Tibial nerve (tissue), 4 donors: ENCODE measurements at regions not wholly inside any gene's neighbourhood (a gene's known extent, or its start where the extent isn't known, plus 50 kb on each side); places are given as distances from the start of the nearest gene placed in this dataset.
A peak's percentile ranks its signal among the peaks of the same experiment; 100 is the strongest.

Experiments used
- DNase-seq, 2 donors: peaks; one replicate each; pipeline ENCODE4 v3.0.0-alpha.2; 2019; ENCODE audit warnings: low spot score in 2 of 2
- H3K27ac ChIP-seq, 4 donors: fragments of 200-600 bp; sonication (generic) in 3 of 4; one replicate each; pipeline ENCODE4 v1.5.1; 2017 to 2019; ENCODE audit warnings: mild to moderate bottlenecking in 1 of 4
- H3K27me3 ChIP-seq, 2 donors: fragments of 200-600 bp; sonication (generic) in 1 of 2; one replicate each; pipeline versions ENCODE4 v1.5.1 to v1.6.0; 2017 to 2019
- H3K36me3 ChIP-seq, 3 donors: fragments of 200-600 bp; sonication (generic); one replicate each; pipeline ENCODE4 v1.5.1; 2018 to 2019
- H3K4me1 ChIP-seq, 4 donors: fragments of 200-600 bp; sonication (generic) in 3 of 4; one replicate each; pipeline ENCODE4 v1.5.1; 2017 to 2019
- H3K4me3 ChIP-seq, 4 donors: fragments of 200-600 bp; sonication (generic) in 3 of 4; one replicate each; pipeline ENCODE4 v1.5.1; 2017 to 2019; ENCODE audit warnings: mild to moderate bottlenecking in 1 of 4, moderate library complexity in 1 of 4
- H3K9me3 ChIP-seq, 4 donors: fragments of 200-600 bp; sonication (generic) in 3 of 4; one replicate each; pipeline ENCODE4 v1.5.1; 2017 to 2019
- EP300 ChIP-seq, 2 donors: sonication (generic); formaldehyde crosslinking; IDR thresholded peaks; one replicate each; pipeline ENCODE4 v1.6.1; 2017; ENCODE audit warnings: antibody characterized with exemption in 2 of 2, mild to moderate bottlenecking in 1 of 2
- POLR2A ChIP-seq, 2 donors: fragments of 450-650 bp; IDR thresholded peaks; one replicate each; pipeline ENCODE4 v1.6.1; 2017; ENCODE audit warnings: antibody characterized with exemption in 2 of 2, mild to moderate bottlenecking in 2 of 2, moderate library complexity in 2 of 2
- WGBS, 2 donors: methylation state at CpG; one replicate each; pipeline ENCODE4 v1.1.5; 2018; 5-methylcytosine and 5-hydroxymethylcytosine counted together
- TF ChIP-seq, protein P1 (sequence below), 5 experiments: fragments of 200-600 bp in 3 of 5; fragments of 450-650 bp in 2 of 5; sonication (generic) in 3 of 5; IDR thresholded peaks; one replicate each; pipeline ENCODE4 v1.5.1; 2016 to 2019; ENCODE audit warnings: antibody characterized with exemption in 5 of 5, mild to moderate bottlenecking in 3 of 5, moderate library complexity in 2 of 5

DNA sequence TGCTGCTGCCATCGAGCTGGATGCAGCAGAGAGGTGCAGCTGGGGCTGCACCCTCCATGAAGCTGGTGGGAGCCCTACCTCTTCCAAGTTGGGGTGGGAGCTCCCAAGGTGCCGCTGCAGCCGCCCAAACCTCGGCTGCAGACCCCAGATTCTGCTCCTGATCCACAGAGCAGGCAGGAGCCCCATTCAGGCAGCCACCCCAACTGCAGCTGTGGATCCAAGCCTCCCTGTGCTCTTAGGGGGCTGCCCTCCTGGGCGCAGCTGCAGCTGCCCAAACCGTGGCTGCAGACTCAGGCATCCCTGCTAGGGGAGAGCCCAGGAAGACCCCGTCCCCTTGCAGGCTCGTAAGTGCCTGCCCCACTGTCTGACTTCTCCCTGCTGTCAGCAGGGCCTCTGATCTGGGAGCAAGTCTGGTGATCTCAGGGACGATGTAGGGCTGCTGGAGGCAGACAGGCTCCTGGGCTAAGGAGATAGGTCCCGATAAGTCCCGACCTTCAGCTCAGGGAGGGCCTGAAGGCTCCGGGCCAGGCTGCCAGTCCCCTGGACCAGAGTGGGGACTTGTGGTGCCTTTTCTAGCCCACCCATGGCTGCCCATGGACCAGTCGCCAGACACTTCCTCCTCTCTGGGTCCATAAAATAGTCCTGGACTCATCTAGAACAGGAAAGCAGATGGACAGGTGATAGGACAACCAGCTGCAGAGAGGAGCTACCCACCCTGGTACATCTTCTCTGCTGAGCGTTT is 767.1 kb upstream of the CDH7 start:
- H3K4me3 ChIP-seq, result no peak overlapping the region
- DNase-seq, result no peak
- 87 to 97% methylated on average over 5 to 9 of the region's 14 CpGs for WGBS, 2 donors

DNA sequence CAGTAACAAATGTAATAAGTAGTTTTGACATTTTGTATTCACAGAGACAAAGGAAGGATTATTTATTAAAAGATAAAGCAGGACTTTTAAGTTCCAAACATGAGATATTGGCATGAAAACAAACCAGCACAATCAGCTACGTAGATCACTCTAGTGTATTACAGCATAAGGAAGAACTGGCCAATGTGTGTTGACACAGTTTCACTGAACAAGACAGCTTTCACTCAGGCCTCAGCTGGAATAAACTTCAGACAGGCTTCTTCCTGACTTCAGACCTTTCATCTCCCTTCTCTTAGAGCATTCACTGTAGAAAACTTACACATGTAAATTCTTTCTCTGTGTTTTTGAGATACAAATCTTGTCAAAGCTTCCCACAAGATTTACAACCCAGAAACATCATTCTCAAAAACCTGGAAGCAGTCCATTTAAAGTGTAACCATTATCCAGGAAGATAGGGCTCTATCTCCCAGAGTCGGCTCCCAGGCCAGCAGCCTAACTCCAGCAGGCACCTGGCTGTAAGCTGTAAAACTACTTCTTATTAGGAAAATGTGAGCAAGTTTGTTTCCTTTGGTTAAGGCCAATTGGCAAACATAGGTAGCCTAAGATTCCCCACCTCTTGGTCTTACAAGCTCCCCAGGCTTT is 768.3 kb upstream of the CDH7 start:
- no peaks in the 10 kb centered on the region for H3K36me3 ChIP-seq
- DNase-seq, result no peak
- TF ChIP-seq EP300 (IDR thresholded peaks at IDR 0.05), result no peak
- TF ChIP-seq, protein P1, sequence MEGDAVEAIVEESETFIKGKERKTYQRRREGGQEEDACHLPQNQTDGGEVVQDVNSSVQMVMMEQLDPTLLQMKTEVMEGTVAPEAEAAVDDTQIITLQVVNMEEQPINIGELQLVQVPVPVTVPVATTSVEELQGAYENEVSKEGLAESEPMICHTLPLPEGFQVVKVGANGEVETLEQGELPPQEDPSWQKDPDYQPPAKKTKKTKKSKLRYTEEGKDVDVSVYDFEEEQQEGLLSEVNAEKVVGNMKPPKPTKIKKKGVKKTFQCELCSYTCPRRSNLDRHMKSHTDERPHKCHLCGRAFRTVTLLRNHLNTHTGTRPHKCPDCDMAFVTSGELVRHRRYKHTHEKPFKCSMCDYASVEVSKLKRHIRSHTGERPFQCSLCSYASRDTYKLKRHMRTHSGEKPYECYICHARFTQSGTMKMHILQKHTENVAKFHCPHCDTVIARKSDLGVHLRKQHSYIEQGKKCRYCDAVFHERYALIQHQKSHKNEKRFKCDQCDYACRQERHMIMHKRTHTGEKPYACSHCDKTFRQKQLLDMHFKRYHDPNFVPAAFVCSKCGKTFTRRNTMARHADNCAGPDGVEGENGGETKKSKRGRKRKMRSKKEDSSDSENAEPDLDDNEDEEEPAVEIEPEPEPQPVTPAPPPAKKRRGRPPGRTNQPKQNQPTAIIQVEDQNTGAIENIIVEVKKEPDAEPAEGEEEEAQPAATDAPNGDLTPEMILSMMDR (IDR thresholded peaks at IDR 0.05), result no peak
- TF ChIP-seq POLR2A (IDR thresholded peaks at IDR 0.05), result no peak
- peak overlapping the region in 1 of 4 donors; percentile 5 for H3K27ac ChIP-seq
- H3K9me3 ChIP-seq, result no peaks in the 10 kb centered on the region
- no peaks in the 10 kb centered on the region for H3K27me3 ChIP-seq
- no peak overlapping the region for H3K4me3 ChIP-seq
- peaks cover 0 to 12% (median 0%) of the 10 kb centered on the region in 4 donors for H3K4me1 ChIP-seq
- WGBS, 2 donors, result 31 to 45% methylated on average over 2 of the region's 2 CpGs

More for the DNA sequence above, 767.1 kb upstream of the CDH7 start:
- Histone ChIP-seq H3K4me1 (peaks cover 0 to 12% (median 0%) of the 10 kb centered on the region in 4 donors), H3K27ac (no peak overlapping the region), H3K9me3 (no peaks in the 10 kb centered on the region), H3K27me3 (no peaks in the 10 kb centered on the region), H3K36me3 (no peaks in the 10 kb centered on the region)
- TF ChIP-seq POLR2A (IDR thresholded peaks at IDR 0.05) (no peak), EP300 (IDR thresholded peaks at IDR 0.05) (no peak)
- TF ChIP-seq, protein P1 (IDR thresholded peaks at IDR 0.05), result no peak

DNA sequence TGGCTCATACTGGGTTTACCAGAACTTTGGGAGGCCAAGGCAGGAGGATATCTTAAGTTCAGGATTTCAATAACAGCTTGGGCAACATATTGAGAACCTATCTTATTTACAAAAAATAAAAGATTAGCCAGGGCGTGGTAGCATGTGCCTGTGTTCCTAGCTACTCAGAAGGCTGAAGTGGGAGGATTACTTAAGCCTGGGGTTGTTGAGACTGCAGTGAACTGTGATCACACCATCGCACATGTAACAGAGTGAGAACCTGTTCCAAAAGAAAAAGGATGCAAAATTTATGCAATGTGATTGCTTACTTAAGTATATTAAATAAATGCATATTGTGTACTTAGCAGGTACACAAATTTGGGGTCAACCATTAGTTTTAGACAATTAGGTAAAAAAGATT is 768.9 kb upstream of the CDH7 start:
- DNase-seq, result no peak
- TF ChIP-seq, protein P1 (IDR thresholded peaks at IDR 0.05), result no peak
- no peak for TF ChIP-seq EP300 (IDR thresholded peaks at IDR 0.05)
- TF ChIP-seq POLR2A (IDR thresholded peaks at IDR 0.05), result no peak
- Histone ChIP-seq H3K36me3 (no peaks in the 10 kb centered on the region), H3K4me1 (peaks cover 0 to 12% (median 0%) of the 10 kb centered on the region in 4 donors), H3K27me3 (no peaks in the 10 kb centered on the region), H3K27ac (no peak overlapping the region), H3K9me3 (no peaks in the 10 kb centered on the region), H3K4me3 (no peak overlapping the region)
- 89 to 100% methylated on average over 2 of the region's 2 CpGs for WGBS, 2 donors

DNA sequence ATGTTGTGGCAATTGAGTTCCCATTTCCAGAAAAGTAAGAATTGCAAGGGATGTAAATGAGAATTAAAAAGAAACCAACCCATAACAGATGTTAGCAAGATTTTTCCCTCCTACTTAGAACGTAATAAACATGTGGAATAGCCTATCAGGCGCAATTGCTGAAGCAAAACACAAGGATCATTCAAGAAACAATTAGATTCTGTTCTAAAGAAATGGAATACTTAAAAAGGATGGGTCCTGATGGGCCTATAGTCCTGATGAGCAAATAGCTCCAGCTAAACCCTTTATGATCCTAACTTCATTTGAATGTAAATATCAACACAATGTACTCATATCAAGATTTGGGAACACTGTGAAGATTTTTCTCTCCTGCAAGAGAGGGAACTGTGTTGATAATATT is 771.0 kb upstream of the CDH7 start:
- DNase-seq, result no peak
- no peaks in the 10 kb centered on the region for H3K36me3 ChIP-seq
- H3K4me1 ChIP-seq, result peaks cover 0 to 12% (median 0%) of the 10 kb centered on the region in 4 donors
- no peak overlapping the region for H3K4me3 ChIP-seq
- no peaks in the 10 kb centered on the region for H3K27me3 ChIP-seq
- WGBS, 2 donors, result 71 to 77% methylated on average over 2 of the region's 2 CpGs
- no peak overlapping the region for H3K27ac ChIP-seq
- TF ChIP-seq, protein P1 (IDR thresholded peaks at IDR 0.05), result no peak
- no peaks in the 10 kb centered on the region for H3K9me3 ChIP-seq

DNA sequence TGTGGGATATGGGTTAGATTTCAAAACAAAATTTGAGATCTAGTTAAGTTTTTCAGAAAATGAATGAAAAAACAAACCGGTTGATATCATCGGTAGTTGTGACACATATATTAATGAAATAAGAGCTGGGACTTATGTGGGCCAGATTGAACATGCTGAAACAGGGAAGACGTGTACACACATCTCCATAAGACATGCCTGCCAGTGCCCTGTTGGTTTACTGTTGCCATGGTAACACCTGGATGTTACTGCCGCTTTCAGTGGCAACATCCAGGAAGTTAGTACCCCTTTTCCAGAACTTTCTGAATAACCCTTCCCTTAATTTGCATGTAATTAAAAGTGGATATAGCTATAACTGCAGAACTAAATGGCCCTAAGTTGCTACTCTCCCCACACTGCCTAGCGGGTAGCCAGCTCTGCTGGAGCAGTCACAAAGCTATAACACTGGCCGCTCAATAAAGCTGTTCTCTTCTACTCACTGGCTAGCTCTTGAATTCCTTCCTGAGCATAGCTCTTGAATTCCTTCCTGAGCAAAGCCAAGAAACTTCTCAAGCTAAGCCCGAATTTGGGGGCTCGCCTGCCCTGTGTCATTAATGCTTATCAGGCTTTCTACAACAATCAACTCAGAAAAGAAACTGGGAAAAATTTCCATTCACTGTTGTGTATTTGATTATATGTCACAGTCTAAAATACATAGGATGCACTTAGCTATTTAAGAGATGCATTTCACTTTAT is 776.3 kb upstream of the CDH7 start:
- TF ChIP-seq POLR2A (IDR thresholded peaks at IDR 0.05), result no peak
- no peak for TF ChIP-seq EP300 (IDR thresholded peaks at IDR 0.05)
- TF ChIP-seq, protein P1 (IDR thresholded peaks at IDR 0.05), result no peak
- H3K27ac ChIP-seq, result no peak overlapping the region
- H3K36me3 ChIP-seq, result no peaks in the 10 kb centered on the region
- no peaks in the 10 kb centered on the region for H3K27me3 ChIP-seq
- H3K4me1 ChIP-seq, result no peaks in the 10 kb centered on the region
- no peak overlapping the region for H3K4me3 ChIP-seq
- DNase-seq, result no peak
- no peaks in the 10 kb centered on the region for H3K9me3 ChIP-seq
- 90 to 91% methylated on average over 8 of the region's 8 CpGs for WGBS, 2 donors
